ENCODE measurements at regions not wholly inside any gene's neighbourhood (a gene's known extent, or its start where the extent isn't known, plus 50 kb on each side); places are given as distances from the start of the nearest gene placed in this dataset.

GRCh38 chr5:124444147-124444775 lies 302.2 kb downstream of the ZNF608 start:
- H3K27ac Mint-ChIP-seq = no peak overlapping the region
- no peak overlapping the region for H3K4me3 Mint-ChIP-seq (ENCODE audit: low read depth)
- H3K9me3 Mint-ChIP-seq (ENCODE audit: low read depth) = no peaks in the 10 kb centered on the region
- peaks cover 12% of the 10 kb centered on the region for H3K4me1 Mint-ChIP-seq (ENCODE audit: low read depth)
- peaks cover 5% of the 10 kb centered on the region for H3K27me3 Mint-ChIP-seq
- TF ChIP-seq, protein P1, sequence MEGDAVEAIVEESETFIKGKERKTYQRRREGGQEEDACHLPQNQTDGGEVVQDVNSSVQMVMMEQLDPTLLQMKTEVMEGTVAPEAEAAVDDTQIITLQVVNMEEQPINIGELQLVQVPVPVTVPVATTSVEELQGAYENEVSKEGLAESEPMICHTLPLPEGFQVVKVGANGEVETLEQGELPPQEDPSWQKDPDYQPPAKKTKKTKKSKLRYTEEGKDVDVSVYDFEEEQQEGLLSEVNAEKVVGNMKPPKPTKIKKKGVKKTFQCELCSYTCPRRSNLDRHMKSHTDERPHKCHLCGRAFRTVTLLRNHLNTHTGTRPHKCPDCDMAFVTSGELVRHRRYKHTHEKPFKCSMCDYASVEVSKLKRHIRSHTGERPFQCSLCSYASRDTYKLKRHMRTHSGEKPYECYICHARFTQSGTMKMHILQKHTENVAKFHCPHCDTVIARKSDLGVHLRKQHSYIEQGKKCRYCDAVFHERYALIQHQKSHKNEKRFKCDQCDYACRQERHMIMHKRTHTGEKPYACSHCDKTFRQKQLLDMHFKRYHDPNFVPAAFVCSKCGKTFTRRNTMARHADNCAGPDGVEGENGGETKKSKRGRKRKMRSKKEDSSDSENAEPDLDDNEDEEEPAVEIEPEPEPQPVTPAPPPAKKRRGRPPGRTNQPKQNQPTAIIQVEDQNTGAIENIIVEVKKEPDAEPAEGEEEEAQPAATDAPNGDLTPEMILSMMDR (IDR thresholded peaks at IDR 0.05; ENCODE audit: unreplicated experiment) = no peak
- no peaks in the 10 kb centered on the region for H3K36me3 Mint-ChIP-seq (ENCODE audit: insufficient read depth)
- DNase-seq (ENCODE audit: low spot score, unreplicated experiment) = no peak

- Mint-ChIP-seq H3K9me3 (ENCODE audit: low read depth) (peaks cover 3% of the 10 kb centered on the region), H3K4me1 (ENCODE audit: low read depth) (peaks cover 13% of the 10 kb centered on the region), H3K4me3 (ENCODE audit: low read depth) (no peak overlapping the region), H3K27me3 (peaks cover 5% of the 10 kb centered on the region), H3K27ac (no peak overlapping the region), H3K36me3 (ENCODE audit: insufficient read depth) (peaks cover 1% of the 10 kb centered on the region)
- TF ChIP-seq, protein P1 (IDR thresholded peaks at IDR 0.05; ENCODE audit: unreplicated experiment) = no peak
- no peak for DNase-seq (ENCODE audit: low spot score, unreplicated experiment)
Measured at GRCh38 chr5:124440471-124440870, 306.0 kb downstream of the ZNF608 start.

DNA sequence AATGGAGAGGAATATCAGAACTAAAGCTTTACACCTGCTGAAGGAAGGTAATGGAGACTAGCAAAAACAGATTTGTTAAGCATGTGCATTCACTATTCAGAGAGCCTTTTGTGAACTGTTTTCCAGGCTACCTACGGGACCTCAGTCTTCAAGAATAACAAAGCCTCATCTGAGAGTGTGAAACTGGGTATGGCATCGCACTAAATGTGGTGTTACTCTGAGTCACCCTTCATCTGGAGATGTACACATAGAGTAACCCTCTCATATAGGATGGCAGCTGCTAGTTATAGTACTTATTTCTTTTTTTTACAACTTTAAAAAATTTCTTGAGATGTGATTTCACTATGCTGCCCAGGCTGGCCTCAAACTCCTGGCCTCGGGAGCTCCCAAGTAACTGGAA lies 306.8 kb downstream of the ZNF608 start:
- Mint-ChIP-seq H3K9me3 (ENCODE audit: low read depth) (peaks cover 10% of the 10 kb centered on the region), H3K4me3 (ENCODE audit: low read depth) (no peak overlapping the region), H3K4me1 (ENCODE audit: low read depth) (peaks cover 12% of the 10 kb centered on the region), H3K27ac (no peak overlapping the region), H3K27me3 (peaks cover 5% of the 10 kb centered on the region), H3K36me3 (ENCODE audit: insufficient read depth) (peaks cover 1% of the 10 kb centered on the region)
- TF ChIP-seq, protein P1 (IDR thresholded peaks at IDR 0.05; ENCODE audit: unreplicated experiment) = no peak
- DNase-seq (ENCODE audit: low spot score, unreplicated experiment) = no peak

- Mint-ChIP-seq H3K4me1 (ENCODE audit: low read depth) (peaks cover 12% of the 10 kb centered on the region), H3K4me3 (ENCODE audit: low read depth) (no peak overlapping the region), H3K27me3 (peaks cover 5% of the 10 kb centered on the region), H3K9me3 (ENCODE audit: low read depth) (peaks cover 17% of the 10 kb centered on the region), H3K27ac (peak overlapping the region; percentile 1), H3K36me3 (ENCODE audit: insufficient read depth) (peaks cover 1% of the 10 kb centered on the region)
- DNase-seq (ENCODE audit: low spot score, unreplicated experiment) = no peak
- TF ChIP-seq, protein P1 (IDR thresholded peaks at IDR 0.05; ENCODE audit: unreplicated experiment) = no peak
Measured at GRCh38 chr5:124438903-124439281, 307.5 kb downstream of the ZNF608 start.

DNA sequence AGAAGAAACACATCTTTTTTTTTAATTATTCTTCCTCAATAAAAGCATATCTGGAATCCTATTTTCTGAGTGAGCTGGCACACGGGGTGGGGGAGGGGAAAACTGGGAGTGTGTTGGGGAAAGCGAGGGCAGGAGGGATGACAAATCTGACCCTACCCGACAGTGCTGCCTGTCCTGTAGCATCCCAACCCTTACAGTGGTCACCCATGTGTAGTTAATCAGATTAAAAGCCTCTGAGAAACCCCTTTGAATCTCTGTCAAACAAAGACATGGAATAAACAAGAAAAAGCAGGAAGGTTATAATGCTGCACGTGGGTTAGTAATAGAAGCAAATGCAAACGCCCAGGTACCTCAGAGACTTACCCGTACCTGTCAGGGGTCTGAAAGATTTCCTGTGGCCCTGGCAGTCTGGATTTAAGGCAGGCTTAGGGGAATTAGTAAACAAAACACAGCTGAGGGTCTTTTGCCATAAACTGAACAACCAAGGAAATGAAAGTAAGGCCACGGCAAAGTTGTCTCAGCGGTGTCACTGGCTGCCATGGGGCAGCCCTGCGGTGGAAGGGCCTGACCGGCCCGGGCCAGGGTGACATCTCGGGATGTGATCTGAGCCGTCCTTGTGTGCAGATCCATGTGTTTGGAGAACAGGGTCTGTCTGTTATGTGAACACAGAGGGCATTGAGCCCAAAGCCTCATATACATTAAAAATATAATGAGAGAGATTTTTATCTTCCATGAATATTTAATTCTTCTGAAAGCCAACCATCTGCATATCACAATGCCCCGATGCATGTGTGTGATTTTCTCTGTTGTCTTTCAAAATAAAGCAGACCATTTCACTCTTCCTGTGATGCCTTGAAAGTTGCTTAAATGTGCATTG lies 308.2 kb downstream of the ZNF608 start:
- TF ChIP-seq, protein P1 (IDR thresholded peaks at IDR 0.05; ENCODE audit: unreplicated experiment) = no peak
- H3K4me3 Mint-ChIP-seq (ENCODE audit: low read depth) = no peak overlapping the region
- peaks cover 3% of the 10 kb centered on the region for H3K36me3 Mint-ChIP-seq (ENCODE audit: insufficient read depth)
- H3K9me3 Mint-ChIP-seq (ENCODE audit: low read depth) = peaks cover 20% of the 10 kb centered on the region
- H3K27me3 Mint-ChIP-seq = peaks cover 5% of the 10 kb centered on the region
- no peak for DNase-seq (ENCODE audit: low spot score, unreplicated experiment)
- peaks cover 12% of the 10 kb centered on the region for H3K4me1 Mint-ChIP-seq (ENCODE audit: low read depth)
- peak overlapping the region; percentile 1 for H3K27ac Mint-ChIP-seq
